Parathyroid adenoma (tissue), 2 donors: ENCODE measurements at regions not wholly inside any gene's neighbourhood (a gene's known extent, or its start where the extent isn't known, plus 50 kb on each side); places are given as distances from the start of the nearest gene placed in this dataset.

Experiments
- H2AFZ ChIP-seq: fragments of 300-600 bp; sonication (generic); one replicate; pipeline ENCODE4 v1.7.0; 2017; ENCODE audit warnings: antibody characterized with exemption, mild to moderate bottlenecking
- H3K27ac ChIP-seq: fragments of 300-600 bp; sonication (generic); one replicate; pipeline ENCODE4 v1.7.0; 2017
- H3K27me3 ChIP-seq: fragments of 300-600 bp; sonication (generic); one replicate; pipeline ENCODE4 v1.7.0; 2017; ENCODE audit warnings: low read length; ENCODE audit not compliant: control insufficient read depth, insufficient read depth
- H3K36me3 ChIP-seq: fragments of 300-600 bp; sonication (generic); one replicate; pipeline ENCODE4 v1.7.0; 2017; ENCODE audit warnings: low read length; ENCODE audit not compliant: control insufficient read depth, insufficient read depth
- H3K4me1 ChIP-seq: fragments of 300-600 bp; sonication (generic); one replicate; pipeline ENCODE4 v1.7.0; 2017; ENCODE audit warnings: control low read depth
- H3K4me2 ChIP-seq: fragments of 300-600 bp; sonication (generic); one replicate; pipeline ENCODE4 v1.7.0; 2017; ENCODE audit warnings: low read length
- H3K4me3 ChIP-seq: fragments of 300-600 bp; sonication (generic); one replicate; pipeline ENCODE4 v1.7.0; 2017; ENCODE audit warnings: low read depth, low read length
- H3K79me2 ChIP-seq: fragments of 300-600 bp; sonication (generic); one replicate; pipeline ENCODE4 v1.7.0; 2017; ENCODE audit warnings: control low read depth
- H3K9ac ChIP-seq: fragments of 300-600 bp; sonication (generic); one replicate; pipeline ENCODE4 v1.7.0; 2017; ENCODE audit warnings: mild to moderate bottlenecking
- H3K9me3 ChIP-seq: fragments of 300-600 bp; sonication (generic); one replicate; pipeline ENCODE4 v1.7.0; 2017; ENCODE audit warnings: low read length; ENCODE audit not compliant: control insufficient read depth
- CTCF ChIP-seq: fragments of 300-600 bp; sonication (generic); IDR thresholded peaks from one replicate; pipeline ENCODE4 v1.7.0; 2017; ENCODE audit warnings: antibody characterized with exemption, mild to moderate bottlenecking
- donor health status: primary hyperparathyroidism.

- H3K79me2 ChIP-seq, result no peaks in the 10 kb centered on the region
- H3K9ac ChIP-seq, result no peak overlapping the region
- TF ChIP-seq CTCF, result no peak
- no peak overlapping the region for H3K4me3 ChIP-seq
- H3K27ac ChIP-seq, result no peak overlapping the region
- no peak overlapping the region for H3K4me2 ChIP-seq
- H3K9me3 ChIP-seq, result no peaks in the 10 kb centered on the region
- H3K36me3 ChIP-seq, result no peaks in the 10 kb centered on the region
- no peaks in the 10 kb centered on the region for H3K27me3 ChIP-seq
- H3K4me1 ChIP-seq, result no peaks in the 10 kb centered on the region
- no peak overlapping the region for H2AFZ ChIP-seq
These were observed 231.3 kb downstream of the ANAPC1 start for GRCh38 chr2:111652681-111653080.

GRCh38 chr2:111653103-111653624 is 230.8 kb downstream of the ANAPC1 start:
- Histone ChIP-seq H3K9ac (no peak overlapping the region), H3K27ac (no peak overlapping the region), H3K4me3 (no peak overlapping the region), H3K27me3 (no peaks in the 10 kb centered on the region), H2AFZ (no peak overlapping the region), H3K36me3 (no peaks in the 10 kb centered on the region), H3K4me2 (no peak overlapping the region), H3K4me1 (no peaks in the 10 kb centered on the region), H3K79me2 (no peaks in the 10 kb centered on the region), H3K9me3 (no peaks in the 10 kb centered on the region)
- no peak for TF ChIP-seq CTCF

- no peak overlapping the region for H3K9ac ChIP-seq
- no peak overlapping the region for H3K4me2 ChIP-seq
- no peak for TF ChIP-seq CTCF
- no peaks in the 10 kb centered on the region for H3K9me3 ChIP-seq
- no peak overlapping the region for H2AFZ ChIP-seq
- no peaks in the 10 kb centered on the region for H3K4me1 ChIP-seq
- H3K36me3 ChIP-seq, result no peaks in the 10 kb centered on the region
- H3K79me2 ChIP-seq, result no peaks in the 10 kb centered on the region
- H3K27me3 ChIP-seq, result no peaks in the 10 kb centered on the region
- H3K4me3 ChIP-seq, result no peak overlapping the region
- H3K27ac ChIP-seq, result no peak overlapping the region
These were observed 230.1 kb downstream of the ANAPC1 start for GRCh38 chr2:111653913-111654312.

- no peaks in the 10 kb centered on the region for H3K4me1 ChIP-seq
- no peaks in the 10 kb centered on the region for H3K36me3 ChIP-seq
- H3K4me2 ChIP-seq, result no peak overlapping the region
- no peaks in the 10 kb centered on the region for H3K79me2 ChIP-seq
- no peak overlapping the region for H3K4me3 ChIP-seq
- no peaks in the 10 kb centered on the region for H3K9me3 ChIP-seq
- no peak for TF ChIP-seq CTCF
- no peaks in the 10 kb centered on the region for H3K27me3 ChIP-seq
- no peak overlapping the region for H3K9ac ChIP-seq
- H2AFZ ChIP-seq, result no peak overlapping the region
- no peak overlapping the region for H3K27ac ChIP-seq
These were observed 229.2 kb downstream of the ANAPC1 start for GRCh38 chr2:111654829-111655228.

- Histone ChIP-seq H3K4me3 (no peak overlapping the region), H3K9ac (no peak overlapping the region), H3K4me2 (no peak overlapping the region), H3K36me3 (no peaks in the 10 kb centered on the region), H2AFZ (no peak overlapping the region), H3K4me1 (no peaks in the 10 kb centered on the region), H3K9me3 (no peaks in the 10 kb centered on the region), H3K27ac (no peak overlapping the region), H3K27me3 (no peaks in the 10 kb centered on the region), H3K79me2 (no peaks in the 10 kb centered on the region)
- TF ChIP-seq CTCF, result no peak
These were observed 227.6 kb downstream of the ANAPC1 start for GRCh38 chr2:111656436-111656835.
